DMS 273 (cell line): ENCODE measurements at regions not wholly inside any gene's neighbourhood (a gene's known extent, or its start where the extent isn't known, plus 50 kb on each side); places are given as distances from the start of the nearest gene placed in this dataset.
"Not testable (repeated sequence)": the region's sequence is repeated elsewhere in the genome, so short reads cannot be mapped to it uniquely, and the experiment has no call there.

ENCODE experiments used
- DNase-seq: peaks from one replicate; lab custom pipeline; 2025; ENCODE audit not compliant: unreplicated experiment; lab: John Stamatoyannopoulos, UW

DNA sequence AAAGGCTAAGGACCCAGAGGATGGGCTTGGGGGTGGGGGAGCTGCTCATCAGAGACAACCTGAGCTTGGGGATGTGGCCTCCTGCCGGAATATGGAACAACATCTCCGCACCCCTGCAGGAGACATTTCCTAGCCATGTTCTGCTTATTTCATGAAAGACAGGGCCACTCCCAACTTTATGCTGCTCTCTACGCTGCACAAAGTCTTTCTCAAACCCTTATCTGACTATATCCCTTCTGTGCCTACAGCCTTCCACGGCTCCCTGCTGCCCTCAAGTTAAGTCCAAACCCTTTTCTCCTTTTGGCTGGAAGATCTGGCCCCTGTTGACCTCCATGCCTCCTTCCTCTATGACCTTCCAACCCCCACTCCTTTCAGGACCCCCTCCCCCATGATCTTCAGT, 562.0 kb downstream of the MN1 start:
- DNase-seq, result no peak

GRCh38 chr22:27240298-27241075, 561.1 kb downstream of the MN1 start:
- peak; percentile 6 for DNase-seq

DNA sequence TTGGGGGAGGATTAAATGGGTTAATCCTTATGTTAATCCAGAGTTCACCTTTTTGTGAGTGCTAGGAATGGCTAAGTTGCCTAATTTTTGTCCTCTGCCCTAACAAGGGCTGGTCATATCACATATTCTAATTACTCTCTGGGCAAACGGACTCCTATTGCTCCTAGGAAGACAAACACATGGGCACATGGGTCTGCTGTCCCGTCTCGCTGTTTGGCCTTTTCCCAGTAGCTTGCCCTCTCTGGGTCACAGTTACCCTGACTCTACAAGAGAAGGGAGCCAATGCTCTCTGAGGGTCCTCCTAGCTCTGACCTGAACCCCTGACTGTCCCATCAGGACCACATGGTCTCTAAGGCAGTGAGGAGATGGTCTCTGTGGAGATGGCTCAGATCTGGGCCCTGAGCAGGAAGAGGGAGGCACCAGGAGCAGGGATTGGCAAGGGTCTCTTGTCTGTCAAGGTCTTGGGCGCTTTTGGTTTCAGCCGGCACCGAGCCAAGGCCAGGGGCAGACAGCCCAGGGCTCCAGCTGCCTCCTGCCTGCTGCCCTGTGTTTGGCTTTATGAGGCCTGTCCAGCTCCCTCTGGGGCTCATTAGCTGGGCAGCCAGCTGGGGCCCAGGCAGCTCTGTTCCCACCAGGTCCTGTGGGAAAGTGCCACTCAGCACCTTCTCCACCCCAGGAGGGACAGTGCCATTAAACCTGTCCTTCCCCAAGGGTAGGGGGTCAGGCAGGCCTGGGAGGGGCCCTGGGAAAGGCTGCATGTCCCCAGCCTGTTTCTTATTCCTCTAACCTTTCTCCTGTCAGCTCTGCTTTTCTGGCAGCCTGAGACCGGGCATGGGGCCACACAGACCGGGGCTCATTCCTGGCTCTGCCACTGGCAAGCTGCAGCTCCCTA, 559.9 kb downstream of the MN1 start:
- peak; percentile 86 for DNase-seq

DNA sequence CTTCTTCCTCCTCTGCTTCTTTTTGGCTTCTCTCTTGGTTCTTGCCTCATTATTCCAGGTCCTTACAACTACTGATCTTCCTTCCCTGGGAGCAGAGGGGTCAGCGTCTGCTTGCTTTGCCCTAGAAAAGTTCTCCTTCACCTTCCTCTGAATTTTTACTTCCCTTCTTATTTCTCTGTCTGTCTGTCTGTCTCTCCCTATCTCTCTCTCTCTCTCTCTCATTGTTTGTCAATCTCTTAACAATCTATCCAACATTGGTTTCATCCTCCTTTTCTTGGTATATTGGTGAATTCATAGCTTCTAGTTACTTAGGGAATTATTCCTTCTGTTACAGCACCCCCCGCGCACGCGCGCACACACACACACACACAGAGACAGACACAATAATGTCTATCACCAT, 559.1 kb downstream of the MN1 start:
- DNase-seq, result no peak

GRCh38 chr22:27242917-27243589, 558.5 kb downstream of the MN1 start:
- DNase-seq, result no peak

GRCh38 chr22:27244328-27244727, 557.2 kb downstream of the MN1 start:
- no peak for DNase-seq

GRCh38 chr22:27245056-27245455, 556.5 kb downstream of the MN1 start:
- no peak for DNase-seq

GRCh38 chr22:27246558-27246957, 555.0 kb downstream of the MN1 start:
- no peak for DNase-seq

- DNase-seq, result no peak
Measured at GRCh38 chr22:27247701-27248434, 553.7 kb downstream of the MN1 start.

GRCh38 chr22:27250418-27250817, 551.1 kb downstream of the MN1 start:
- DNase-seq, result no peak

DNA sequence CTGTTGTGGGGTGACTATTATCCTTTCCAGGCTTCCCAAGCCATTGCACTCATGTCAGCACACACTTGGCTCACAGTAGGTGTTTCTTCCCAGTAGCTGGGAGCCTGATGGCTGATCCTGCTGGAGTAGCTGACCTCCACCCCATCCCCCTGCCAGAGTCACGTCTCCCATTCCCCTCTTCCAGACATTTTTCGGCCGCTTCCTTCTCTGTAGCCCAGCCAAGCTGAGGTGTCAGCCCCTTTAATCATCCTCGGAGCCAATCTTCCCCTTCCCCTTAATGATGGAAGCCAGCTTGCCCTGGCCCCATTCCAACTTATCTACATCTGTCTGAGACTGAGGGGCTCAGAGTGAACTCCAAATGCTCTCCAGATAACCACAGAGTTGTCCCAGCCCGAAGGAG, 550.7 kb downstream of the MN1 start:
- no peak for DNase-seq

- no peak for DNase-seq
Measured at GRCh38 chr22:27251563-27251962, 550.0 kb downstream of the MN1 start.

DNA sequence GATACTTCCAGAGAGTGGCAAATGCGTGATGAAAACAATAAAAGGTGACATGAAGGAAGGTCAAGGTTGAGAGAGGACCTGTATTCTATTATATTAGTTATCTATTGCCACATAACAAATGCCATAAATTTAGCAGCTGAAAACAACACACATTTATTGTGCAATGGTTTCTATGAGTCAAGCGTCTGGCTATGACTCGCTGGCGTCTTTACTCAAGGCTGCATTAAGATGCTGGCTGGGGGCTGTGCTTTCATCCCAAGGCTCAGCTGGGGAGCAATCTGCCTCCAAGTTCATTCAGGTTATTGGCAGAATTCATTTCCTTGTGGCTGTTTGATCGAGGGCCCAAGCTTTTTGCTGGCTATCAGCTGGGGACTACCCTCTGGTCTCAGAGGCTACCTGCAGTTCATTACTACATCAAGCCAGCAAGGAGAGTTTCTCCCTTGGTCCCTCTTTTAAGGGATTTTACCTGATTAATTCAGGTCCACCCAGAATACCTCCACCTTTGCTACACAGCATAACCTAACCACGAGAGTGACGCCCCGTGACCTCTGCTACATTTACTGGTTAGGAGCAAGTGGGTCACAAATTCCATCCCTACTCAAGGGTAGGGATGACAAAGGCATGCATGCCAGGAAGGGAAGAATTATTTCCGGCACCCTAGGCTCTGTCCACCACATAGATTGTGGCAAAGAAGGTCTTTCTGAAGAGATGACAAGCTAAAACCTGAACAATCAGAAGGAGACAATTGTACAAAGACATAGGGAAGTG, 549.1 kb downstream of the MN1 start:
- DNase-seq, result no peak

GRCh38 chr22:27253108-27253902, 548.3 kb downstream of the MN1 start:
- DNase-seq, result no peak

DNA sequence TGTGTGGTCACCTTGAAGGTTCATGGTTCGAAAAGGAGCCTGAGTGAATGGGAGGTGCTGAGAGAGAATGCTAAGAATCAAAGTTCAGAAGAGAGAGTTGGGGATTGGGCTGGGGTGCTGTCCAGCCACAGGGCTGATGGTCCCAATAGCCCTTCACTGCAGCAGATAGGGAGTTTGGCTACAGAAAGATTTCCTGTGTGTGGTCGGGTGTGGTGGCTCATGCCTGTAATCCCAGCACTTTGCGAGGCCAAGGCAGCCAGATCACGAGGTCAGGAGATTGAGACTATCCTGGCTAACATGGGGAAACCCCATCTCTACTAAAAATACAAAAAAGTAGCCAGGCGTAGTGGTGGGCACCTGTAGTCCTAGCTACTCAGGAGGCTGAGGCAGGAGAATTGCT, 547.5 kb downstream of the MN1 start:
- not testable (repeated sequence) for DNase-seq

- DNase-seq, result no peak
Measured at GRCh38 chr22:27255580-27255979, 546.0 kb downstream of the MN1 start.

DNA sequence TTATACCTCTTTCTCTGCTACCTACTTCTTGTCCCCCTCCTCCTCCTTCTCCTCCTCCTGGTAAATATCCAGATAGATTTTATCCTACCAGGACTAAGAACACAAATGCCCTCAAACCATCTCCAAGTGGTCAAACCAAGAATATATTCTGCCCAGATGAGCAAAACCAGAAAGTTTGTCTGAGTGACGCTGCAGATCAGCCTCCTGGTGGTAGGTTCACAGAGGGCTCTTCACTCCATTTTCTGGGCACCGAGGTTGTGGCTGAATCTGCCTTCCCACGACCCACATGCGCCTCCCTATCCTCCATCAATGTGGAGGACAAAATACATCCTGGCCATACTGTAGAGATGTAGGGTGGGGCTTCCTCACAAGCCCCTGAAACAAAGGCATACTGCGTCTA, 543.6 kb downstream of the MN1 start:
- no peak for DNase-seq

- no peak for DNase-seq
Measured at GRCh38 chr22:27258616-27259172, 542.9 kb downstream of the MN1 start.

- DNase-seq, result no peak
Measured at GRCh38 chr22:27259433-27259832, 542.1 kb downstream of the MN1 start.
